ENCODE measurements at regions not wholly inside any gene's neighbourhood (a gene's known extent, or its start where the extent isn't known, plus 50 kb on each side); places are given as distances from the start of the nearest gene placed in this dataset.

GRCh38 chr3:84877092-84877491, 81.7 kb upstream of the CADM2 start:
- TF ChIP-seq CTCF (IDR thresholded peaks at IDR 0.05) (no peak), POLR2A (IDR thresholded peaks at IDR 0.05) (no peak), EP300 (IDR thresholded peaks at IDR 0.05) (no peak)
